Liver (tissue), 8 donors: ENCODE measurements at regions not wholly inside any gene's neighbourhood (a gene's known extent, or its start where the extent isn't known, plus 50 kb on each side); places are given as distances from the start of the nearest gene placed in this dataset.

Experiments used
- DNase-seq: peaks from one replicate; pipeline ENCODE4 v3.0.0-alpha.2; 2017; ENCODE audit warnings: low spot score
- H3K27ac ChIP-seq, 2 donors: one replicate each; pipeline ENCODE4 v1.7.0; 2013; ENCODE audit warnings: inconsistent platforms in 2 of 2, low read length in 2 of 2, control low read depth in 1 of 2, low read depth in 1 of 2, mild to moderate bottlenecking in 1 of 2
- H3K27me3 ChIP-seq, 4 donors: one replicate each; pipeline versions ENCODE4 v1.6.1 to v1.7.0; 2013; ENCODE audit warnings: low read length in 3 of 4, inconsistent platforms in 1 of 4, mild to moderate bottlenecking in 1 of 4, moderate library complexity in 1 of 4; ENCODE audit not compliant: control insufficient read depth in 4 of 4, insufficient read depth in 4 of 4
- H3K36me3 ChIP-seq, 4 donors: one replicate each; pipeline versions ENCODE4 v1.6.1 to v1.7.0; 2013; ENCODE audit warnings: low read length in 3 of 4, mild to moderate bottlenecking in 3 of 4, low read depth in 1 of 4, moderate library complexity in 1 of 4; ENCODE audit not compliant: control insufficient read depth in 4 of 4, insufficient read depth in 3 of 4
- H3K4me1 ChIP-seq, 4 donors: one replicate each; pipeline versions ENCODE4 v1.6.1 to v1.7.0; 2013; ENCODE audit warnings: low read length in 3 of 4, mild to moderate bottlenecking in 3 of 4, moderate library complexity in 1 of 4; ENCODE audit not compliant: control insufficient read depth in 4 of 4, insufficient read depth in 4 of 4
- H3K4me3 ChIP-seq, 3 donors: one replicate each; pipeline versions ENCODE4 v1.6.1 to v1.7.0; 2013; ENCODE audit warnings: low read length in 3 of 3, control low read depth in 1 of 3, low read depth in 1 of 3, mild to moderate bottlenecking in 1 of 3
- H3K9ac ChIP-seq, 2 donors: one replicate each; pipeline ENCODE4 v1.7.0; 2013; ENCODE audit warnings: low read length in 2 of 2, mild to moderate bottlenecking in 2 of 2, moderate library complexity in 2 of 2, control low read depth in 1 of 2, low read depth in 1 of 2
- H3K9me3 ChIP-seq, 4 donors: one replicate each; pipeline versions ENCODE4 v1.6.1 to v1.7.0; 2013; ENCODE audit warnings: low read length in 3 of 4; ENCODE audit not compliant: control insufficient read depth in 4 of 4
- ATF3 ChIP-seq: IDR thresholded peaks from 2 replicates; pipeline ENCODE4 v1.6.1; 2016; ENCODE audit warnings: antibody characterized with exemption
- CTCF ChIP-seq: fragments of 150-350 bp; IDR thresholded peaks from 2 replicates; pipeline ENCODE4 v1.5.1; 2017; ENCODE audit warnings: improper control_type of control experiment, low read depth, low read length; ENCODE audit not compliant: missing input control
- EGR1 ChIP-seq, 2 donors: IDR thresholded peaks; 2 replicates each; pipeline ENCODE4 v1.6.1; 2016 to 2018; ENCODE audit warnings: antibody characterized with exemption in 2 of 2, low read depth in 2 of 2
- FOXA1 ChIP-seq: IDR thresholded peaks from 2 replicates; pipeline ENCODE4 v1.6.1; 2016; ENCODE audit warnings: antibody characterized with exemption
- FOXA2 ChIP-seq: IDR thresholded peaks from 2 replicates; pipeline ENCODE4 v1.6.1; 2016; ENCODE audit warnings: antibody characterized with exemption
- HNF4A ChIP-seq, 2 donors: conservative IDR thresholded peaks; 2 replicates each; pipeline ENCODE4 v1.6.1; 2016; ENCODE audit warnings: antibody characterized with exemption in 2 of 2, mild to moderate bottlenecking in 2 of 2
- JUND ChIP-seq, 2 donors: IDR thresholded peaks; 2 replicates each; pipeline ENCODE4 v1.6.1; 2016; ENCODE audit warnings: antibody characterized with exemption in 2 of 2
- MAX ChIP-seq: IDR thresholded peaks from 2 replicates; pipeline ENCODE4 v1.6.1; 2016; ENCODE audit warnings: antibody characterized with exemption
- NR2F2 ChIP-seq: IDR thresholded peaks from 2 replicates; pipeline ENCODE4 v1.6.1; 2016; ENCODE audit warnings: antibody characterized with exemption
- RAD21 ChIP-seq, 2 donors: IDR thresholded peaks; 2 replicates each; pipeline ENCODE4 v1.6.1; 2016; ENCODE audit warnings: antibody characterized with exemption in 2 of 2, mild to moderate bottlenecking in 2 of 2
- REST ChIP-seq: IDR thresholded peaks from 2 replicates; pipeline ENCODE4 v1.6.1; 2016; ENCODE audit warnings: antibody characterized with exemption, mild to moderate bottlenecking
- RXRA ChIP-seq, 2 donors: IDR thresholded peaks; 2 replicates each; pipeline ENCODE4 v1.6.1; 2017 to 2018; ENCODE audit warnings: antibody characterized with exemption in 2 of 2, mild to moderate bottlenecking in 1 of 2
- SP1 ChIP-seq: IDR thresholded peaks from 2 replicates; pipeline ENCODE4 v1.6.1; 2018; ENCODE audit warnings: antibody characterized with exemption, mild to moderate bottlenecking
- TAF1 ChIP-seq: conservative IDR thresholded peaks from 2 replicates; pipeline ENCODE4 v1.6.1; 2016; ENCODE audit warnings: antibody characterized with exemption, mild to moderate bottlenecking
- YY1 ChIP-seq: IDR thresholded peaks from 2 replicates; pipeline ENCODE4 v1.6.1; 2016; ENCODE audit warnings: antibody characterized with exemption, mild to moderate bottlenecking
- ZBTB33 ChIP-seq: IDR thresholded peaks from 2 replicates; pipeline ENCODE4 v1.6.1; 2016; ENCODE audit warnings: antibody characterized with exemption
- WGBS: extraction: QIAGEN DNeasy Blood & Tissue Kit; methylation state at CpG from one replicate; pipeline ENCODE4 v1.1.7; 2013; 5-methylcytosine and 5-hydroxymethylcytosine counted together
- donor health status: healthy.
- donor health status: healthy.
- donor health status: healthy.
- donor health status: healthy.
- donor health status: healthy.

GRCh38 chr16:80347002-80347401 is 193.8 kb upstream of the DYNLRB2 start:
- Histone ChIP-seq H3K4me1 (peaks cover 0 to 7% (median 0%) of the 10 kb centered on the region in 4 donors), H3K36me3 (no peaks in the 10 kb centered on the region), H3K4me3 (no peak overlapping the region), H3K27ac (no peak overlapping the region), H3K27me3 (no peaks in the 10 kb centered on the region), H3K9ac (no peak overlapping the region), H3K9me3 (no peaks in the 10 kb centered on the region)
- TF ChIP-seq EGR1 (IDR thresholded peaks at IDR 0.05; ENCODE audit: low read depth in 2 of 2), result no peak
- no peak for TF ChIP-seq HNF4A (conservative IDR thresholded peaks at IDR 0.05)
- TF ChIP-seq NR2F2, result no peak
- TF ChIP-seq ZBTB33, result no peak
- no peak for TF ChIP-seq FOXA1
- no peak for TF ChIP-seq JUND (IDR thresholded peaks at IDR 0.05)
- no peak for TF ChIP-seq CTCF
- DNase-seq, result no peak
- WGBS, result 95% methylated on average over 3 of the region's 3 CpGs

GRCh38 chr16:80346111-80346632 is 194.6 kb upstream of the DYNLRB2 start:
- no peak overlapping the region for H3K9ac ChIP-seq
- H3K36me3 ChIP-seq, result no peaks in the 10 kb centered on the region
- H3K9me3 ChIP-seq, result no peaks in the 10 kb centered on the region
- no peak overlapping the region for H3K27ac ChIP-seq
- DNase-seq, result no peak
- H3K27me3 ChIP-seq, result no peaks in the 10 kb centered on the region
- TF ChIP-seq RXRA (IDR thresholded peaks at IDR 0.05) (no peak), REST (no peak), ZBTB33 (no peak), YY1 (no peak), TAF1 (no peak), SP1 (no peak), FOXA2 (no peak), MAX (no peak), ATF3 (no peak), RAD21 (IDR thresholded peaks at IDR 0.05) (no peak)
- H3K4me1 ChIP-seq, result peaks cover 0 to 7% (median 3%) of the 10 kb centered on the region in 4 donors
- no peak overlapping the region for H3K4me3 ChIP-seq
- WGBS, result 80% methylated on average over 6 of the region's 6 CpGs
